LNCaP clone FGC (cell line): ENCODE measurements at regions not wholly inside any gene's neighbourhood (a gene's known extent, or its start where the extent isn't known, plus 50 kb on each side); places are given as distances from the start of the nearest gene placed in this dataset.
"Not testable (repeated sequence)": the region's sequence is repeated elsewhere in the genome, so short reads cannot be mapped to it uniquely, and the experiment has no call there.

ENCODE experiments used
- DNase-seq: peaks from one replicate; pipeline ENCODE4 v3.0.0-alpha.2; 2011; ENCODE audit warnings: low read depth
- H3K4me3 ChIP-seq: 2 replicates; pipeline ENCODE4 v1.5.1; 2011; ENCODE audit warnings: mild to moderate bottlenecking, low read depth, low read length, control low read depth
- CTCF ChIP-seq: IDR thresholded peaks from 2 replicates; pipeline ENCODE4 v1.5.1; 2012; ENCODE audit warnings: mild to moderate bottlenecking; ENCODE audit not compliant: control insufficient read depth, insufficient read depth; ENCODE audit errors: extremely low read depth

- no peak overlapping the region for H3K4me3 ChIP-seq
- TF ChIP-seq CTCF: no peak
- DNase-seq: no peak
These were observed 110.8 kb downstream of the PWWP3B start for GRCh38 chrX:106278951-106279350.

- TF ChIP-seq CTCF: no peak
- no peak overlapping the region for H3K4me3 ChIP-seq
- DNase-seq: no peak
These were observed 113.3 kb downstream of the PWWP3B start for GRCh38 chrX:106281383-106281782.

GRCh38 chrX:106283841-106284240, 115.7 kb downstream of the PWWP3B start:
- no peak overlapping the region for H3K4me3 ChIP-seq
- no peak for TF ChIP-seq CTCF
- no peak for DNase-seq

- DNase-seq: no peak
- TF ChIP-seq CTCF: no peak
- no peak overlapping the region for H3K4me3 ChIP-seq
These were observed 116.4 kb downstream of the PWWP3B start for GRCh38 chrX:106284431-106285025.

DNA sequence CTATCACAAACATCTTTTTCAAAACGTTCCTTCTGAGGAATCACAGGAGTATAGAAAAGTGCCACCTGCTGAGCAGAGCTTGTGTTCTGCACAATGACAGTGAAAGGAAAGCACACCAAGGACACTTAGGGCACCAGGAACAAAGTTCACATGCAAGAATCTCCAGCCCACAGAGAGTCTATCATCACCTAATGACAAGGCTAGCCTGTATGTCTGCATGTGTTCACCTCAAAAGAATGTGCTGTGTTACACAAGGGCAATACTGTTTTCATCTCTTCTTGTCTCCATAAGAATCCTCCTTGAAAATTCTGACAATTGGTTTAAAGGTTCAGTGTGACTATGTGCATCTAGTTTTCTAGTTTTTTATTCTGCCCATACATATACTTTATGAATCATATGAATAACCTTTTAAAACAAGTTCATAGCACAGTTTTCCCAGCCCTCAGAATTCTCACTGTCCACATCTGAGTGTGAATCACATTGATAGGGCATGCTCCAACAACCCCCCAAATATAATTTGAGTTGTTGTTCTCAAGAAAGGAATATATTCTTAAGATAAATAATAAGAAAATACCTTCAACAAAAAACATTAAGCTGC, 118.0 kb downstream of the PWWP3B start:
- no peak for TF ChIP-seq CTCF
- DNase-seq: no peak
- H3K4me3 ChIP-seq: no peak overlapping the region

GRCh38 chrX:106290778-106291177, 122.7 kb downstream of the PWWP3B start:
- H3K4me3 ChIP-seq, DNase-seq: not testable (repeated sequence)

GRCh38 chrX:106291779-106292390, 123.8 kb downstream of the PWWP3B start:
- not testable (repeated sequence) for H3K4me3 ChIP-seq, DNase-seq

GRCh38 chrX:106300239-106300638, 132.1 kb downstream of the PWWP3B start:
- no peak for DNase-seq
- no peak for TF ChIP-seq CTCF

More at GRCh38 chrX:106300239-106300638, 132.1 kb downstream of the PWWP3B start:
- H3K4me3 ChIP-seq: no peak overlapping the region
